KMS-11 (cell line): ENCODE measurements at regions not wholly inside any gene's neighbourhood (a gene's known extent, or its start where the extent isn't known, plus 50 kb on each side); places are given as distances from the start of the nearest gene placed in this dataset.

Source experiments
- H2AFZ ChIP-seq: fragments of 200-600 bp; sonication (generic); 2 replicates; pipeline ENCODE4 v1.6.1; 2016; ENCODE audit warnings: antibody characterized with exemption, mixed run types, low read depth
- H3K27ac ChIP-seq: fragments of 200-600 bp; sonication (generic); 2 replicates; pipeline ENCODE4 v1.6.1; 2016; ENCODE audit warnings: mild to moderate bottlenecking, mixed run types
- H3K27me3 ChIP-seq: fragments of 200-600 bp; sonication (generic); 2 replicates; pipeline ENCODE4 v1.6.1; 2017; ENCODE audit warnings: mild to moderate bottlenecking, low read depth, mixed run types, moderate library complexity; ENCODE audit not compliant: insufficient read depth
- H3K36me3 ChIP-seq: fragments of 200-600 bp; sonication (generic); 2 replicates; pipeline ENCODE4 v1.6.1; 2017; ENCODE audit warnings: mild to moderate bottlenecking, mixed run types; ENCODE audit not compliant: insufficient read depth
- H3K4me1 ChIP-seq: fragments of 200-600 bp; sonication (generic); 2 replicates; pipeline ENCODE4 v1.6.1; 2016; ENCODE audit warnings: mild to moderate bottlenecking, low read depth, mixed run types; ENCODE audit not compliant: poor library complexity, severe bottlenecking
- H3K4me2 ChIP-seq: fragments of 200-600 bp; sonication (generic); 2 replicates; pipeline ENCODE4 v1.7.0; 2016; ENCODE audit warnings: mild to moderate bottlenecking, mixed run types
- H3K4me3 ChIP-seq: fragments of 200-600 bp; sonication (generic); IDR thresholded peaks from 2 replicates; pipeline ENCODE4 v1.6.1; 2017; ENCODE audit warnings: low read depth, low read length, mixed read lengths; ENCODE audit not compliant: insufficient read depth
- H3K79me2 ChIP-seq: fragments of 200-600 bp; sonication (generic); 2 replicates; pipeline ENCODE4 v1.6.1; 2016; ENCODE audit warnings: low read depth, mixed run types; ENCODE audit not compliant: insufficient read depth
- H3K9ac ChIP-seq: fragments of 200-600 bp; sonication (generic); 2 replicates; pipeline ENCODE4 v1.6.1; 2016; ENCODE audit warnings: mild to moderate bottlenecking, mixed run types
- H4K20me1 ChIP-seq: fragments of 200-600 bp; sonication (generic); 2 replicates; pipeline ENCODE4 v1.6.1; 2016; ENCODE audit warnings: mild to moderate bottlenecking, mixed run types; ENCODE audit not compliant: insufficient read depth
- TF ChIP-seq, protein P1 (sequence below): fragments of 200-600 bp; sonication (generic); conservative IDR thresholded peaks from 2 replicates; pipeline ENCODE4 v1.6.1; 2017; ENCODE audit warnings: low read depth, mild to moderate bottlenecking, antibody characterized with exemption, low read length, moderate library complexity, mixed read lengths

DNA sequence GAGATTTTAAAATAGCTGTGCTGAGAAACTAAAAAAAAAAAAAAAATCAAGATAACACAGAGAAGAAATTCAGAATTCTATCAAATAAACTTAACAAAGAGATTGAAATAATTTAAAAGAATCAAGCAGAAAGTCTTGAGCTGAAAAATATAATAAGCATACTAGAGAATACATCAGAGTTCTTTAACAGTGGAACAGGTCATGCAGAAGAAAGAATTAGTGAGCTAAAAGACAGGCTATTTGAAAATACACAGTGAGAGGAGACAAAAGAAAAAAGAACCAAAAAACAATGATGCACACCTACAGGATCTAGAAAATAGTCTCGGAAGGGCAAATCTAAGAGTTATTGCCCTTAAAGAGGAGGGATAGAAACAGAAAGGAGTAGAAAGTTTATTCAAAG, 548.1 kb downstream of the ADCYAP1 start:
- TF ChIP-seq, protein P1, sequence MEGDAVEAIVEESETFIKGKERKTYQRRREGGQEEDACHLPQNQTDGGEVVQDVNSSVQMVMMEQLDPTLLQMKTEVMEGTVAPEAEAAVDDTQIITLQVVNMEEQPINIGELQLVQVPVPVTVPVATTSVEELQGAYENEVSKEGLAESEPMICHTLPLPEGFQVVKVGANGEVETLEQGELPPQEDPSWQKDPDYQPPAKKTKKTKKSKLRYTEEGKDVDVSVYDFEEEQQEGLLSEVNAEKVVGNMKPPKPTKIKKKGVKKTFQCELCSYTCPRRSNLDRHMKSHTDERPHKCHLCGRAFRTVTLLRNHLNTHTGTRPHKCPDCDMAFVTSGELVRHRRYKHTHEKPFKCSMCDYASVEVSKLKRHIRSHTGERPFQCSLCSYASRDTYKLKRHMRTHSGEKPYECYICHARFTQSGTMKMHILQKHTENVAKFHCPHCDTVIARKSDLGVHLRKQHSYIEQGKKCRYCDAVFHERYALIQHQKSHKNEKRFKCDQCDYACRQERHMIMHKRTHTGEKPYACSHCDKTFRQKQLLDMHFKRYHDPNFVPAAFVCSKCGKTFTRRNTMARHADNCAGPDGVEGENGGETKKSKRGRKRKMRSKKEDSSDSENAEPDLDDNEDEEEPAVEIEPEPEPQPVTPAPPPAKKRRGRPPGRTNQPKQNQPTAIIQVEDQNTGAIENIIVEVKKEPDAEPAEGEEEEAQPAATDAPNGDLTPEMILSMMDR = no peak
- Histone ChIP-seq H3K4me2 (no peak overlapping the region), H3K27ac (no peak overlapping the region)

GRCh38 chr18:1455605-1456004, 550.9 kb downstream of the ADCYAP1 start:
- Histone ChIP-seq H3K4me2 (no peak overlapping the region), H3K4me1 (no peaks in the 10 kb centered on the region), H2AFZ (no peak overlapping the region), H3K79me2 (no peaks in the 10 kb centered on the region), H3K4me3 (no peak overlapping the region), H3K27ac (no peak overlapping the region), H3K36me3 (no peaks in the 10 kb centered on the region), H3K9ac (no peak overlapping the region), H4K20me1 (no peaks in the 10 kb centered on the region), H3K27me3 (no peaks in the 10 kb centered on the region)
- TF ChIP-seq, protein P1 = no peak

More for the DNA sequence above, 548.1 kb downstream of the ADCYAP1 start:
- Histone ChIP-seq H4K20me1 (no peaks in the 10 kb centered on the region), H3K79me2 (no peaks in the 10 kb centered on the region), H3K9ac (no peak overlapping the region), H3K36me3 (no peaks in the 10 kb centered on the region), H2AFZ (no peak overlapping the region), H3K4me1 (no peaks in the 10 kb centered on the region), H3K4me3 (no peak overlapping the region), H3K27me3 (no peaks in the 10 kb centered on the region)

GRCh38 chr18:1458547-1458946, 553.9 kb downstream of the ADCYAP1 start:
- TF ChIP-seq, protein P1 = no peak
- no peak overlapping the region for H3K4me3 ChIP-seq
- H3K27ac ChIP-seq = no peak overlapping the region
- no peaks in the 10 kb centered on the region for H3K36me3 ChIP-seq
- H3K9ac ChIP-seq = no peak overlapping the region
- no peaks in the 10 kb centered on the region for H3K79me2 ChIP-seq
- H3K4me2 ChIP-seq = no peak overlapping the region
- H3K4me1 ChIP-seq = no peaks in the 10 kb centered on the region
- H2AFZ ChIP-seq = no peak overlapping the region
- no peaks in the 10 kb centered on the region for H3K27me3 ChIP-seq
- H4K20me1 ChIP-seq = no peaks in the 10 kb centered on the region

DNA sequence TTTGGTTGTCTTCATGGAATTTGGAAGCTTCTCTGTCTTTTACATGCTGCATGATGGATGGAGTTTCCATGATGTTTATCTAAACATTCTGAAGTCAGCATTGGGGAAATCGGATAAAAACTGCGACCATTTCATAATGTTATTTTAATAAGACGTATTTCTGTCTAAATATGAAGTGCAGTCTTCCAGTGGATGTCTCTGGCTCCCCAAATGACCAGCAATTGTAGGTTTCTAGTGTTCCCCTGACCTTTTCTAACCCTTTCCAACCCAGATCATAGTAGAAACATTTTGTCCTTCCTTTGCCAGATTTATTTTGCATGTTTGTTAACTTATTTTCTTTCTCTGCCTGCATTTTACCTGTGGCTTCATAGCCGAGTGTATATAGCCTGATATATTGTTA, 559.3 kb downstream of the ADCYAP1 start:
- Histone ChIP-seq H2AFZ (no peak overlapping the region), H3K4me3 (no peak overlapping the region), H3K36me3 (no peaks in the 10 kb centered on the region), H3K79me2 (no peaks in the 10 kb centered on the region), H3K4me1 (no peaks in the 10 kb centered on the region), H3K4me2 (no peak overlapping the region), H3K27me3 (no peaks in the 10 kb centered on the region), H4K20me1 (no peaks in the 10 kb centered on the region), H3K27ac (no peak overlapping the region), H3K9ac (no peak overlapping the region)
- TF ChIP-seq, protein P1 = no peak
